SH-SY5Y (cell line): ENCODE measurements at regions not wholly inside any gene's neighbourhood (a gene's known extent, or its start where the extent isn't known, plus 50 kb on each side); places are given as distances from the start of the nearest gene placed in this dataset.

Experiments used
- GATA2 ChIP-seq: IDR thresholded peaks from 2 replicates; pipeline ENCODE4 v1.6.1; 2011; ENCODE audit warnings: mild to moderate bottlenecking, low read depth, low read length
- GATA3 ChIP-seq: IDR thresholded peaks from 2 replicates; pipeline ENCODE4 v1.6.1; 2011; ENCODE audit warnings: low read depth, mild to moderate bottlenecking, low read length, moderate library complexity

- TF ChIP-seq GATA3 (no peak), GATA2 (no peak)
These were observed 86.9 kb downstream of the CNTN3 start for GRCh38 chr3:74527566-74527965.
